MM.1S (cell line): ENCODE measurements at regions not wholly inside any gene's neighbourhood (a gene's known extent, or its start where the extent isn't known, plus 50 kb on each side); places are given as distances from the start of the nearest gene placed in this dataset.

Experiments used
- EZH2 ChIP-seq: fragments of 300-600 bp; sonication (generic); optimal IDR thresholded peaks from 2 replicates; pipeline ENCODE3; 2017; ENCODE audit warnings: low read depth, mild to moderate bottlenecking, antibody characterized with exemption, low read length, mixed read lengths
- EZH2phosphoT487 ChIP-seq: fragments of 300-600 bp; sonication (generic); IDR thresholded peaks from 2 replicates; pipeline ENCODE4 v1.6.1; 2018; ENCODE audit warnings: antibody characterized with exemption, low read length
- TF ChIP-seq, protein P1 (sequence below): fragments of 300-600 bp; sonication (generic); IDR thresholded peaks from 2 replicates; pipeline ENCODE4 v1.5.1; 2016; ENCODE audit warnings: antibody characterized with exemption, low read length, mixed read lengths

DNA sequence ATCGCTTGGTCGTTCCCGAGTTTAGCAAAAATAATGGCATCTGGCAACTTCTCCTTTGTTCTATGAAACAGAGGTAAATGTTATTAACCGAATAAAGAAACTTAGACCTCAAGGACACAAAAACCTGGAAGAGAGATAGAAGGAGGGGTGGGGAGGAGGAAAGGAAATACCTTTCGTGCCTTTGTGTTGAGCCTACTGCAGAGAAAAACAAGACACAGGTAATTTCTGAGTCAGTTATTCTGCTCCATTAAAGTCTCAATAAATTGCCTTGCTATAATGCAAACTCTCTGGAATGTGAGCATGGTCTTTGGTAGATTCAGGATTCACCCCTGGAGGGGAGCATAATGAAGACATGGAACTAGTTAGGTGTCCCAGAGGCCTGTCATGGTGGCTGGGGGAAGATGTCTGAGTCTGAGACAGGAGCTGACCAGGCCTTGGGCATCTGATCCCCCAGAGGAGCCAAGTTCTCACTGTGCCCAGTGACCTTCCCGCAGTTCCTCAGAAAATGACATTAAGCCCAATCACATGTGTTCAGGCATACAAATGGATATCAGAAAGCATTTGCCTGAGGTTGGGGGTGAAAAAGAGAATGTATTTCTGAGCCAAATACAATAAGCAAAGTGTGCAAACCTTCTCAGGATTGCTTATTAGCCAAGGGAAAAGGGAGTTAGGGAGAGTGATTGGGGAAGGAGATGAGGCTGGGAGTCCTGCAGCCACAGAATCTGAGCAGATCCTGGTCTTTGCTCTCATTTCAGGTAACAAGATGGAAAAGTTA, 72.6 kb upstream of the CADM1 start:
- TF ChIP-seq, protein P1, sequence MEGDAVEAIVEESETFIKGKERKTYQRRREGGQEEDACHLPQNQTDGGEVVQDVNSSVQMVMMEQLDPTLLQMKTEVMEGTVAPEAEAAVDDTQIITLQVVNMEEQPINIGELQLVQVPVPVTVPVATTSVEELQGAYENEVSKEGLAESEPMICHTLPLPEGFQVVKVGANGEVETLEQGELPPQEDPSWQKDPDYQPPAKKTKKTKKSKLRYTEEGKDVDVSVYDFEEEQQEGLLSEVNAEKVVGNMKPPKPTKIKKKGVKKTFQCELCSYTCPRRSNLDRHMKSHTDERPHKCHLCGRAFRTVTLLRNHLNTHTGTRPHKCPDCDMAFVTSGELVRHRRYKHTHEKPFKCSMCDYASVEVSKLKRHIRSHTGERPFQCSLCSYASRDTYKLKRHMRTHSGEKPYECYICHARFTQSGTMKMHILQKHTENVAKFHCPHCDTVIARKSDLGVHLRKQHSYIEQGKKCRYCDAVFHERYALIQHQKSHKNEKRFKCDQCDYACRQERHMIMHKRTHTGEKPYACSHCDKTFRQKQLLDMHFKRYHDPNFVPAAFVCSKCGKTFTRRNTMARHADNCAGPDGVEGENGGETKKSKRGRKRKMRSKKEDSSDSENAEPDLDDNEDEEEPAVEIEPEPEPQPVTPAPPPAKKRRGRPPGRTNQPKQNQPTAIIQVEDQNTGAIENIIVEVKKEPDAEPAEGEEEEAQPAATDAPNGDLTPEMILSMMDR, result no peak
- TF ChIP-seq EZH2, result no peak
- no peak for TF ChIP-seq EZH2phosphoT487
